A172 (cell line): ENCODE measurements at regions not wholly inside any gene's neighbourhood (a gene's known extent, or its start where the extent isn't known, plus 50 kb on each side); places are given as distances from the start of the nearest gene placed in this dataset.

Source experiments
- DNase-seq: peaks from one replicate; pipeline ENCODE4 v3.0.0-alpha.2; 2015; ENCODE audit warnings: low spot score

GRCh38 chr16:73464834-73465233, 416.9 kb upstream of the ZFHX3 start:
- DNase-seq = no peak

GRCh38 chr16:73459586-73459985, 411.7 kb upstream of the ZFHX3 start:
- no peak for DNase-seq

- no peak for DNase-seq
Measured at GRCh38 chr16:73457851-73458250, 409.9 kb upstream of the ZFHX3 start.

- DNase-seq = no peak
Measured at GRCh38 chr16:73448970-73449369, 401.0 kb upstream of the ZFHX3 start.

GRCh38 chr16:73447846-73448245, 399.9 kb upstream of the ZFHX3 start:
- no peak for DNase-seq

GRCh38 chr16:73434621-73435020, 386.7 kb upstream of the ZFHX3 start:
- no peak for DNase-seq

- DNase-seq = no peak
Measured at GRCh38 chr16:73433731-73434307, 385.9 kb upstream of the ZFHX3 start.

- no peak for DNase-seq
Measured at GRCh38 chr16:73432850-73433730, 385.2 kb upstream of the ZFHX3 start.

- no peak for DNase-seq
Measured at GRCh38 chr16:73430138-73430537, 382.2 kb upstream of the ZFHX3 start.

- no peak for DNase-seq
Measured at GRCh38 chr16:73428121-73428520, 380.2 kb upstream of the ZFHX3 start.

- no peak for DNase-seq
Measured at GRCh38 chr16:73427164-73427563, 379.2 kb upstream of the ZFHX3 start.

- DNase-seq = no peak
Measured at GRCh38 chr16:73426433-73427160, 378.7 kb upstream of the ZFHX3 start.

GRCh38 chr16:73420676-73421075, 372.7 kb upstream of the ZFHX3 start:
- peak; percentile 72 for DNase-seq

- peak; percentile 52 for DNase-seq
Measured at GRCh38 chr16:73420244-73420643, 372.3 kb upstream of the ZFHX3 start.

- no peak for DNase-seq
Measured at GRCh38 chr16:73418691-73419090, 370.8 kb upstream of the ZFHX3 start.

- DNase-seq = no peak
Measured at GRCh38 chr16:73418051-73418450, 370.1 kb upstream of the ZFHX3 start.

- DNase-seq = no peak
Measured at GRCh38 chr16:73415286-73415685, 367.4 kb upstream of the ZFHX3 start.

GRCh38 chr16:73414638-73415037, 366.7 kb upstream of the ZFHX3 start:
- no peak for DNase-seq

- DNase-seq = no peak
Measured at GRCh38 chr16:73413830-73414190, 365.9 kb upstream of the ZFHX3 start.

GRCh38 chr16:73413091-73413829, 365.3 kb upstream of the ZFHX3 start:
- DNase-seq = no peak

- DNase-seq = no peak
Measured at GRCh38 chr16:73412416-73412815, 364.5 kb upstream of the ZFHX3 start.

- DNase-seq = no peak
Measured at GRCh38 chr16:73408716-73409115, 360.8 kb upstream of the ZFHX3 start.
